ENCODE measurements at regions not wholly inside any gene's neighbourhood (a gene's known extent, or its start where the extent isn't known, plus 50 kb on each side); places are given as distances from the start of the nearest gene placed in this dataset.

DNA sequence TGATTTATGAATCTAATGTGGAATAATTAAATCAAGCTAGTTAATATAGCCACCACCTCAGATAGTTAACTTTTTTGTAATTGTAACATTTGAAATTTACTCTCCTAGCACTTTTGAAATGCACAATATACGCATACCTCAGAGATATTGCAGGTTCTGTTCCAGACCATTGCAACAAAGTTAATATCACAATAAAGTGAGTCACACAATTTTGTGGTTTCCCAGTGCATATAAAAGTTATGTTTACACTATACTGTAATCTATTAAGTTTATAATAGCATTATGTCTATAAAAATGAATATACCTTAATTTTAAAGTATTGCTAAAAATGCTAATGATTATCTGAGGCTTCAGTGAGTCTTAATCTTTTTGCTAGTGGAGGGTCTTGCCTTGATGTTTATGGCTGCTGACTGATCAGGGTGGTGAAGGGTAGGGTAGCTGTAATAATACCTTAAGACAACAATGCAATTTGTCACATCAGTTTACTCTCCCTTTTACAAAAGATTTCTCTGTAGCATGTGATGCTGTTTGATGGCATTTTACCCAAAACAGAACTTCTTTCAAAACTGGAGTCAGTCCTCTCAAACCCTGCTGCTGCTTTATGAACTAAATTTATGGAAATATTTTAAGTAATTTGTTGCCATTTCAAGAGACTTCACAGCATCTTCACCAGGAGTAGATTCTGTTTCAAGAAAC, 235.1 kb upstream of the ADAMTSL1 start:
- TF ChIP-seq, protein P1, sequence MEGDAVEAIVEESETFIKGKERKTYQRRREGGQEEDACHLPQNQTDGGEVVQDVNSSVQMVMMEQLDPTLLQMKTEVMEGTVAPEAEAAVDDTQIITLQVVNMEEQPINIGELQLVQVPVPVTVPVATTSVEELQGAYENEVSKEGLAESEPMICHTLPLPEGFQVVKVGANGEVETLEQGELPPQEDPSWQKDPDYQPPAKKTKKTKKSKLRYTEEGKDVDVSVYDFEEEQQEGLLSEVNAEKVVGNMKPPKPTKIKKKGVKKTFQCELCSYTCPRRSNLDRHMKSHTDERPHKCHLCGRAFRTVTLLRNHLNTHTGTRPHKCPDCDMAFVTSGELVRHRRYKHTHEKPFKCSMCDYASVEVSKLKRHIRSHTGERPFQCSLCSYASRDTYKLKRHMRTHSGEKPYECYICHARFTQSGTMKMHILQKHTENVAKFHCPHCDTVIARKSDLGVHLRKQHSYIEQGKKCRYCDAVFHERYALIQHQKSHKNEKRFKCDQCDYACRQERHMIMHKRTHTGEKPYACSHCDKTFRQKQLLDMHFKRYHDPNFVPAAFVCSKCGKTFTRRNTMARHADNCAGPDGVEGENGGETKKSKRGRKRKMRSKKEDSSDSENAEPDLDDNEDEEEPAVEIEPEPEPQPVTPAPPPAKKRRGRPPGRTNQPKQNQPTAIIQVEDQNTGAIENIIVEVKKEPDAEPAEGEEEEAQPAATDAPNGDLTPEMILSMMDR (IDR thresholded peaks at IDR 0.05; ENCODE audit: insufficient read depth, low read depth, low read length, missing control alignments) = no peak
- DNase-seq (ENCODE audit: low read depth) = no peak
- no peak overlapping the region for H3K4me3 ChIP-seq (ENCODE audit: low read depth, low read length)

DNA sequence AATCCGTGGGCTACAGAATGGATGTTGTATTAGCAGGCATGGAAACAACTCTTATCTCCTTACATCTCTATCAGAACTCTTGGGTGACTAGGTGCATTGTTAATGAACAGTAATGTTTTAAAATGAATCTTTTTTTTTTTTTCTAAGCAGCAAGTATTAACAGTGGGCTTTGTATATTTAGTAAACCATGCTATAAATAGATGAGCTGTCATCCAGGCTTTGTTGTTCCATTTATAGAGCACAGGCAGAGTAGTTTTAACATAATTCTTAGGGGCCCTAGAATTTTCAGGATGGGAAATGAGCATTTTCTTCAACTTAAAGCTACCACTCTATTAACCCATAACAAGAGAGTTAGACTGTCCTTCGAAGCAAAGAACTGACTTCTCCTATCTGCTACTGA, 233.7 kb upstream of the ADAMTSL1 start:
- no peak overlapping the region for H3K4me3 ChIP-seq (ENCODE audit: low read depth, low read length)
- TF ChIP-seq, protein P1 (IDR thresholded peaks at IDR 0.05; ENCODE audit: insufficient read depth, low read depth, low read length, missing control alignments) = no peak
- no peak for DNase-seq (ENCODE audit: low read depth)

DNA sequence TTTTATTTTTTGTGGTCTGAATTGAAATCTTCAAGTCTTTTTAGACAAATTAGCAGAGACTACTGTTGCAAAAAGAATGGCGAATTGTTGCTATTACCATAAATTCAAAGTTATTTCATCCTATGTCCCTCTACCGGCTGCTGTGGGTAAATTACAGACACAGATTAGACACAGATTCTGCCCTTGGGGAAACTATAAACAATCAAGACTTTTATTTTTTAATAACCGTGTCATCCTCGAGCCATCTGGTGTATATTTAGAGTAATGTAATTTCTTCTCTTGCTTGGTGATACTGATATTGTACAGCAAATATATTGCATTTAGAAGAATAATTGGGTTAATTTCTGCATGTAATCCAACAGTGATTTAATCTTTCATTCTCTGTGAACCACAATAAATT, 228.0 kb upstream of the ADAMTSL1 start:
- TF ChIP-seq, protein P1 (IDR thresholded peaks at IDR 0.05; ENCODE audit: insufficient read depth, low read depth, low read length, missing control alignments) = no peak
- DNase-seq (ENCODE audit: low read depth) = no peak
- H3K4me3 ChIP-seq (ENCODE audit: low read depth, low read length) = no peak overlapping the region

DNA sequence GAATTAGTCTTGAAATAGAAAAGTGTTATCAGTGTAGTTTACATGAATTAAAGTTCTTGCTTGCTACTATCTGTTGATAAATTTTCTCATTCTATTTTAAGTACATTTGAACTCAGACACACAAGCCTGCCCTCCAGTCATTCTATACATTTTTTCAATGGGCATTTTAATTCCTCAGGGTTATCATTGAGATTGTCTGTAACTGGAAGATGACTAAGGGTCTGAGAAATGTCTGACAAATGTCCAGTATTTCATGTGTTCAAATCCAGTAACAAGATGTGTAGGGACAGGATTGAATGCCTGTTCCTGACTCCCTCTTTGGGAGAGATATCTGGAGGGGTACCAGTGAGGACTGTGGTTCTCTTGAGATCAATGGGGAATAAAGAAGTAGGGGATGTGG, 223.9 kb upstream of the ADAMTSL1 start:
- DNase-seq (ENCODE audit: low read depth) = no peak
- TF ChIP-seq, protein P1 (IDR thresholded peaks at IDR 0.05; ENCODE audit: insufficient read depth, low read depth, low read length, missing control alignments) = no peak
- H3K4me3 ChIP-seq (ENCODE audit: low read depth, low read length) = no peak overlapping the region

DNA sequence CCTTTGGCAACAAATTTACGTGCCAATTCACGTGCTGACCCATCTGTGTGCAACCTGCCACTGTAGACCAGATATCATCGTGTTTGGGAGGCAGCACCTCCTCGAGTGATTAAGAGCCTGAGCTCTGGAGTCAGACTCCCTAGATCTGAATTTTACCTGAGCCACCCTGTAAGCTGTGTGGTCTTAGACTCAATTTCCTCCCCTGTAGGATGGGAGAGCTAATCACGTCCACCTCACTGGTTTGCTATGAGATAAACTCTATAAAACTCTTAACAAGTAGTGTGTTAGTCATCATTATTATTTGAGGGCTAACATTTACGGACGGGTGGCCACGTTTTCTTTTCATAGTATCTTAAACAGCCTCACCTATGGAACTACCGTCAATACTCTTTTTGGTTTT, 220.0 kb upstream of the ADAMTSL1 start:
- no peak for DNase-seq (ENCODE audit: low read depth)
- TF ChIP-seq, protein P1 (IDR thresholded peaks at IDR 0.05; ENCODE audit: insufficient read depth, low read depth, low read length, missing control alignments) = no peak
- no peak overlapping the region for H3K4me3 ChIP-seq (ENCODE audit: low read depth, low read length)

DNA sequence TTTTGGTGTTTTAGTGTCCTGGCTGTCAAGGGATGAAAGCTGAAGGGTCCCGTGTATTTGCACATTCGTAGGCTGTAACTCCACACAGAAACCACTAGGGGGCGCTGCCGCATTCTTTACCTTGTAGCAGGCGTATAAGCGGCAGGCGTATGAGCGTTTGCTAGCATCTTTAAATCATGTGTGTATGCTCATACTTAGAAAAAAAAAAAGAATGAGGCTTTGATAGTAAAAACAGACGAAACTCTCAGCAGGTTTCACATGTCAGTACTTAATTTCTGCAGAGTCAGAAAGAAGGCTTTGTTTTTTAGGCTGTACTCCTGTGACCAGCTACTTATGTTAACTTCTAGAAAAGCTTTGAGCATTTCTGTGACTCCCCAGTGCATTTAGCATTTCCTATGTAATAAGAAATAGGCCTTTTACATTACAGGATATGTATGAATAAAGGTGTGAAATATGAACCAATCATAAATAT, 218.8 kb upstream of the ADAMTSL1 start:
- TF ChIP-seq, protein P1 (IDR thresholded peaks at IDR 0.05; ENCODE audit: insufficient read depth, low read depth, low read length, missing control alignments) = peak; percentile 80
- H3K4me3 ChIP-seq (ENCODE audit: low read depth, low read length) = no peak overlapping the region
- DNase-seq (ENCODE audit: low read depth) = peak; percentile 81

DNA sequence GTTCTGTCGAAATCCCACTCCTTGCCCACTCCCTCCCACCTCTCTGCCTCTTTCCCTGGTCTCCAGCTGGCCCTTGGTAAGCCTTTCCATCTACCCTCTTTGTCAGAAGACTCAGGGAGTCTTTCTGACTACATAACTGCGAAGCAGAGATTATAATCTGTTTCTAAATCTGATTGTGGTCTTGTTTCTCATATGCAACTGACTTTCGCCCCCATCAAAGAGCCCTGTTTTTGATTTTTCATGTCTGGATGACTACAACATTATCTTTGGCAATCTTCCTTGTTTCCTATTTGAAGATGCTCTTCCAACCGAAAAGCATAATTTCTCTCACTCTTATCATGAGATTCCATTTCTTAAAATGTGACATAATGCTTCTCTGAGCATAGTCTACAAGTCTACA, 218.2 kb upstream of the ADAMTSL1 start:
- TF ChIP-seq, protein P1 (IDR thresholded peaks at IDR 0.05; ENCODE audit: insufficient read depth, low read depth, low read length, missing control alignments) = no peak
- no peak overlapping the region for H3K4me3 ChIP-seq (ENCODE audit: low read depth, low read length)

More for the DNA sequence above, 218.2 kb upstream of the ADAMTSL1 start:
- DNase-seq (ENCODE audit: low read depth) = no peak
